Thoracic aorta (tissue), 2 donors: ENCODE measurements at regions not wholly inside any gene's neighbourhood (a gene's known extent, or its start where the extent isn't known, plus 50 kb on each side); places are given as distances from the start of the nearest gene placed in this dataset.

ENCODE experiments used
- ATAC-seq: fragments of 150-250 bp; one replicate; pipeline ENCODE4 v1.8.0; 2017; ENCODE audit warnings: low read depth; ENCODE audit not compliant: insufficient number of reproducible peaks, low FRiP score
- DNase-seq: peaks from one replicate; pipeline ENCODE4 v3.0.0-alpha.2; 2020; ENCODE audit warnings: low spot score
- H3K27ac ChIP-seq, 2 donors: fragments of 200-600 bp; sonication (generic); 1 replicate in 1 of 2; 2 replicates in 1 of 2; pipeline ENCODE4 v1.5.1; 2016; ENCODE audit warnings: mild to moderate bottlenecking in 2 of 2, moderate library complexity in 2 of 2
- H3K27me3 ChIP-seq: fragments of 200-600 bp; sonication (generic); replicated peaks from 2 replicates; pipeline ENCODE4 v1.6.0; 2016; ENCODE audit warnings: mild to moderate bottlenecking; ENCODE audit not compliant: insufficient read depth
- H3K36me3 ChIP-seq: fragments of 200-600 bp; sonication (generic); one replicate; pipeline ENCODE4 v1.5.1; 2016
- H3K4me1 ChIP-seq, 2 donors: fragments of 200-600 bp; sonication (generic); 1 replicate in 1 of 2; 2 replicates in 1 of 2; pipeline versions ENCODE4 v1.5.1 to v1.6.0; 2016; ENCODE audit warnings: low read depth in 2 of 2, mild to moderate bottlenecking in 1 of 2; ENCODE audit not compliant: control insufficient read depth in 1 of 2
- H3K4me3 ChIP-seq: fragments of 200-600 bp; sonication (generic); 2 replicates; pipeline ENCODE4 v1.5.1; 2016; ENCODE audit warnings: mild to moderate bottlenecking
- H3K9me3 ChIP-seq: fragments of 200-600 bp; sonication (generic); 2 replicates; pipeline ENCODE4 v1.5.1; 2016
- CTCF ChIP-seq: fragments of 200-600 bp; sonication (generic); IDR thresholded peaks from one replicate; pipeline ENCODE4 v1.5.1; 2019; ENCODE audit warnings: antibody characterized with exemption

- H3K27me3 ChIP-seq = no peaks in the 10 kb centered on the region
- DNase-seq (no peak), ATAC-seq (no peak)
- no peak overlapping the region for H3K27ac ChIP-seq
- peaks cover 4 to 8% of the 10 kb centered on the region in 2 donors for H3K4me1 ChIP-seq
- TF ChIP-seq CTCF = no peak
- H3K4me3 ChIP-seq = no peak overlapping the region
- H3K9me3 ChIP-seq = no peaks in the 10 kb centered on the region
- no peaks in the 10 kb centered on the region for H3K36me3 ChIP-seq
Observed at GRCh38 chr10:36794981-36795380, 330.4 kb upstream of the ANKRD30A start.

GRCh38 chr10:36789974-36790373 lies 335.4 kb upstream of the ANKRD30A start:
- no peak for TF ChIP-seq CTCF
- no peak for ATAC-seq
- H3K27ac ChIP-seq = no peak overlapping the region
- no peaks in the 10 kb centered on the region for H3K9me3 ChIP-seq
- peaks cover 5 to 16% of the 10 kb centered on the region in 2 donors for H3K4me1 ChIP-seq
- no peak for DNase-seq
- H3K27me3 ChIP-seq = no peaks in the 10 kb centered on the region
- H3K4me3 ChIP-seq = no peak overlapping the region
- H3K36me3 ChIP-seq = no peaks in the 10 kb centered on the region

GRCh38 chr10:36788152-36788551 lies 337.2 kb upstream of the ANKRD30A start:
- no peak overlapping the region for H3K4me3 ChIP-seq
- no peaks in the 10 kb centered on the region for H3K27me3 ChIP-seq

DNA sequence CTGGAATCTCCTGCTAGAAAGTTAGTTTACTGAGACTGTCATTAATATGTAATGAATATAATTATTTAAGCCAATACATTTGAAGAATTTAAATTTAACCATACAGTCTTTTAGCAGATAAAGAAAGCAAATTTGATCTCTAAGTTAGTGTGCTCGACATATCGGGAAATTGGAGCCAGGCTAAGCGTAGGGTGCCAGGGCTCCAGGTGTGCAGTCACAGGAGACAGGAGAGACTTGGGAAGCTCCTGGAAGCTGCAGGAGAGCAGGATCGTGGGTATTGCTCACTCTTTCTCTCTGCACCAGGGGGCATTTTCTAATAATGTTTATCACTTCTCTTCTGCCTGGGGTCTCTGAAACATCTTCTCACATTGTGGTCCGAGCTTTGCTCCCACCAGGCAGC lies 342.0 kb upstream of the ANKRD30A start:
- no peak for TF ChIP-seq CTCF
- ATAC-seq (no peak), DNase-seq (no peak)
- Histone ChIP-seq H3K27me3 (no peaks in the 10 kb centered on the region), H3K4me3 (no peak overlapping the region), H3K36me3 (no peaks in the 10 kb centered on the region), H3K9me3 (no peaks in the 10 kb centered on the region), H3K4me1 (no peaks in the 10 kb centered on the region), H3K27ac (no peak overlapping the region)

More at GRCh38 chr10:36788152-36788551, 337.2 kb upstream of the ANKRD30A start:
- Histone ChIP-seq H3K27ac (no peak overlapping the region), H3K9me3 (no peaks in the 10 kb centered on the region), H3K4me1 (peaks cover 5 to 16% of the 10 kb centered on the region in 2 donors), H3K36me3 (no peaks in the 10 kb centered on the region)
- DNase-seq (no peak), ATAC-seq (no peak)
- no peak for TF ChIP-seq CTCF

GRCh38 chr10:36781570-36781969 lies 343.8 kb upstream of the ANKRD30A start:
- H3K9me3 ChIP-seq = no peaks in the 10 kb centered on the region
- no peak overlapping the region for H3K27ac ChIP-seq
- no peaks in the 10 kb centered on the region for H3K36me3 ChIP-seq
- TF ChIP-seq CTCF = no peak
- no peaks in the 10 kb centered on the region for H3K27me3 ChIP-seq
- DNase-seq (no peak), ATAC-seq (no peak)
- H3K4me1 ChIP-seq = no peaks in the 10 kb centered on the region
- no peak overlapping the region for H3K4me3 ChIP-seq
